ENCODE measurements at regions not wholly inside any gene's neighbourhood (a gene's known extent, or its start where the extent isn't known, plus 50 kb on each side); places are given as distances from the start of the nearest gene placed in this dataset.
A peak's percentile ranks its signal among the peaks of the same experiment; 100 is the strongest.

DNA sequence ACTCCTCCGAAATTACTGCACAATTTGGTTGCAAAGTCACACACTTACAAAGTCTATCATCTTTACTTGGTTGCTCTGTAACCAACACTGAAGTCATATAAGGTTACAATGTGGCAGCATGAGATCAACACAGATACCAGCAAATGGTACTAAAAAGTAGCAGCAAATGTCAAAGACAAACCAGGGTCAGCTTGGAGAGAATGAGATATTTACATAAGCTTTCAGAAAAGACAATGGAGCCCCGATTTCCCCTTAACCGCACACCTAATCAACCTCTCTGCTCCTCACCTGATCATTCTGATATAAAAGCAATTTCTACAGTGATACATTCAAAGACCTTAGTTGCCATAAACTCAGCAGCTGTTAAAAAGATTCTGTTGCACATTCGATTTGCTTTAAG, 76.4 kb upstream of the FOXN3 start:
- no peaks in the 10 kb centered on the region for H3K9me3 Mint-ChIP-seq
- no peak overlapping the region for H3K4me3 Mint-ChIP-seq
- no peaks in the 10 kb centered on the region for H3K27me3 Mint-ChIP-seq
- H3K36me3 Mint-ChIP-seq, result peaks cover 3% of the 10 kb centered on the region
- no peak for DNase-seq
- no peak overlapping the region for H3K27ac Mint-ChIP-seq
- peaks cover 28% of the 10 kb centered on the region for H3K4me1 Mint-ChIP-seq

DNA sequence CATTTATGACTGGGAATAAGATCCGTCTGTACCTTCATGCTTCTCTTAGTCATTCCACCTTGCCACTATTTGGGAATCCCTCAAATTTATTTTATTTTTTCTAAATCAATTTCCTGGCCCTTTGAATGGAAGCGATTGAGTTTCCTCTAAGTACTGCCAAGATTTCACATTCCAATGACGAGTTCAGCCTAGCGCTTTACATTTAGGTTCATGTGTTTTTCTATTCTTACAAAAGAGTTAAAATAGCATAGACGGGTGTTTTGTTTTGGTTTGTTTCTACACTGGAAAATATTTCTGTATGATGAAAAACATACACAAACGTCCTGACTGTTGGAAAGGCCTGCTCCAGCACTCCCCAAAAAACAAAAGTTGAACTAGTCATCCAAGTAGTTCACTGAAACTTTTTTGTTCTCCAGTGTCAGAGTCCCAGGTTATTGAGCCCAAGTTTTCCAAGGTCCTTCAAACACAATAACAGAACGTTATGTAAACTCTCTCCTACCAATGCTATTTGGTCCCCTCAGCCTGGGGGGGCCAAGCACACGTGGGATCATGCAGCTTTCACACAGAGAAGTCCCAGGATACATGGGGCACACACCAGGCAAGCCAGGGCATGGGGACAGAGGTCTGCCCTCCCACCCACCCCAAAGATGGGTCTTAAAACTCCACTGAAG, 74.8 kb upstream of the FOXN3 start:
- no peak for DNase-seq
- Mint-ChIP-seq H3K4me1 (peaks cover 30% of the 10 kb centered on the region), H3K9me3 (no peaks in the 10 kb centered on the region), H3K4me3 (no peak overlapping the region), H3K36me3 (no peaks in the 10 kb centered on the region), H3K27me3 (no peaks in the 10 kb centered on the region), H3K27ac (no peak overlapping the region)

DNA sequence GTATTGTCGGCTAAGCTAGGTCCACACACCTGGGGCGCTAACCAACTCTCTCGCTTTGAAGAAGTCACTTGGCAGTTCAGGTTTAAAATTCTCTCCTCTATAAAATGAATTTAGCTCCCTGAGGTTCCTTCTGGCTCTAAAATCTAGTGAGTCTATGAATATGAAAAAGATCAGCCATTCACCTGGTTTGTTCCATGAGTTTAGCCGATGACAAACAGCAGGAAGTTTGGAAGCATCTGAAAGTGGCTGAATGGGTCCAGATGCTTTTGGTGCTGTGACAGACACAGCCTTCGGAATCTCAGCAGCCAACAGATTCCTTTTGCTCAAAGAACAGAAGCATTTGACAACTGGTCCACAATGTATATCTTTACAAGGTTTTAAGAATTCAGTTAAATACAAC, 73.4 kb upstream of the FOXN3 start:
- peaks cover 11% of the 10 kb centered on the region for H3K36me3 Mint-ChIP-seq
- H3K4me1 Mint-ChIP-seq, result peaks cover 25% of the 10 kb centered on the region
- no peak for DNase-seq
- no peak overlapping the region for H3K27ac Mint-ChIP-seq
- H3K27me3 Mint-ChIP-seq, result no peaks in the 10 kb centered on the region
- no peaks in the 10 kb centered on the region for H3K9me3 Mint-ChIP-seq
- H3K4me3 Mint-ChIP-seq, result no peak overlapping the region

DNA sequence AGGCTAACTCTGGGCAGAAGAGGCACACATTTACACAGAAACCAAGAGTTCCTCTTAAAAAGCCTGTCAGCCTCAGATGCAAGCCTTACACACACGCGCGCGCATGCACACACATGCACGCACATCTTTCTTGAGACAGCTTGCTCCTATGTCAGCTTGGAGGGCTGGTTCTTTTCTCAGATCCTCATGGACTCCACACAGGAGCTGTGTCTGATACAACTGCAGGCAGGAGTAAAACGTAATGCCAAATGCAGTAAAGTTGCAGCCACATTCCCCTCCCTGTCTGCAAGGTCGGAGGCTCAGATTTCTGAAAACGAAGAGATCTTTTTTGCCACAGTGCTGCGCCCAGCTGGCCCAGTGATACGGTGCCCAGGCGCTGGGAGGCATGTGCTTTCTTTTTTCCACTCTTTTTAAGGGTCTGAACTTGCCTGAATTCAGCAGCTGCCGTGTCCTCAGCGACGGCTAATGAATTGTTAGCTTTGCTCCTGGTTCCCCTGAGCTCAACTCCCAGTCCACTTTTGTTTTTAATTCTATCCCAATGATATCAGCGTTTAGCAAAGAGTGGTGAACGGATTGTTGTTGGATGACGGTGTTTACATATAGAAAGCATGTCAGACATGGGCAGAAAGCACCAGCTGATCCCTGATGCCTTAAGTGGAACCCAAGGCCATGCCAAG, 72.9 kb upstream of the FOXN3 start:
- Mint-ChIP-seq H3K4me1 (peaks cover 25% of the 10 kb centered on the region), H3K27ac (no peak overlapping the region), H3K27me3 (no peaks in the 10 kb centered on the region), H3K4me3 (no peak overlapping the region), H3K9me3 (no peaks in the 10 kb centered on the region), H3K36me3 (peaks cover 14% of the 10 kb centered on the region)
- DNase-seq, result no peak

DNA sequence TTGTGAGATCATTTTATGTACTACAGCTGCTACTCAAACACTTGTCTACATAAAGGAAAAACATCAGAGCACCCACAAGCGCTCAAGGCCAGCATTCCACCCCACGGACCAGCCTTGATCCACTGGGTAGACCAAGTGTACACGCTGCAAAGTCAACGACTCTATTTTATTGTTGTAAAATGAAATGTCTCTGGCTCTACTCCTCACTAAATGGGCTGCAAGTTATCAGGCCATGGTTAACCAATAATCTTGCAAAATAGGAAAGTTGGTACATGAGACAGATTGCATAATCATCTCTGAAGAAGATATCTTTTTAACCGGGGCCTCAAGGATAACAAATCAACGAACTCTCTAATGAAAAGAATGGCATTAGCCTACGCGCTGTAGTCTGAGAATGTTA, 69.9 kb upstream of the FOXN3 start:
- DNase-seq, result no peak
- Mint-ChIP-seq H3K27me3 (no peaks in the 10 kb centered on the region), H3K9me3 (no peaks in the 10 kb centered on the region), H3K4me1 (peaks cover 12% of the 10 kb centered on the region), H3K36me3 (peaks cover 21% of the 10 kb centered on the region), H3K4me3 (no peak overlapping the region), H3K27ac (no peak overlapping the region)

DNA sequence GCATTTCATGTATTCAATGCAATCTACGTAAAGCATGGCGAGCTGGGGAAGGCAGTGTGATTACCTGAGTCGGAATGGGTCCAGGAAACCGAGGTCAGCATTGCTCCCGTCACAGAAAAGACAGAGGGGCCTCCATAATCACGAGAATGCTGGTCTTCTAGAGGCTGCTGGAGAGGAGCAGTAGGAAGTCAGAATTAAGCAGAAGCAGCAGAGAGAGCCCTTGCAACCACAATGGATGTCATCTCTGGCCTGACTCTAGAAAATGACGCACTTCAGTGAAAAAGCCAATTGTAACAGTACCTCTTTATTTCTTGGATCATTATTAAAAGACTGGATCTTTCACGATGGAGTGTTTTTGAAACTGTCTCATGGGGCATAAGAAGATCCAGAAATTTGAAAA, 69.5 kb upstream of the FOXN3 start:
- Mint-ChIP-seq H3K4me1 (peaks cover 12% of the 10 kb centered on the region), H3K4me3 (no peak overlapping the region), H3K27ac (no peak overlapping the region), H3K9me3 (no peaks in the 10 kb centered on the region), H3K36me3 (peaks cover 21% of the 10 kb centered on the region), H3K27me3 (no peaks in the 10 kb centered on the region)
- DNase-seq, result no peak

DNA sequence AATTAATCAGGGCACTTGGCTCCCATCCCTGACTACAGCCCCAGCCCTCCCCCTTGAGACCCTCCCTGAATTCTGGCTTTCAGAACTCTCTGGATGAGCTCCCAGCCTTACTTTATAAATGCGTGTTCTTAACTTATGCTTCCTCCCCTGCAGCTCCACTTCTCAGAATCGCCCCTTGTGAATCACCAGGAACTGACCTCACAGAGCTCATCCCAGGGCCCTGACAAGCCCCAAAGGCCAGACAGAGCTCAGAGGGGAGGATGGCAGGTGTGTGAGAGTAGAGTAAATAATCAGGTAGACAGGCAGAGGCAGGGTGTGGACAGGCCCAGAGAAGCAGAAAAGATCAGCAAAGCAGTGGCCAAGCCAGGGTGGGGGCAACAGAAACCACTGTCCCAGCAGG, 68.2 kb upstream of the FOXN3 start:
- Mint-ChIP-seq H3K4me3 (no peak overlapping the region), H3K9me3 (no peaks in the 10 kb centered on the region), H3K4me1 (peaks cover 10% of the 10 kb centered on the region), H3K27ac (peak overlapping the region; percentile 66), H3K36me3 (peaks cover 25% of the 10 kb centered on the region), H3K27me3 (no peaks in the 10 kb centered on the region)
- no peak for DNase-seq

DNA sequence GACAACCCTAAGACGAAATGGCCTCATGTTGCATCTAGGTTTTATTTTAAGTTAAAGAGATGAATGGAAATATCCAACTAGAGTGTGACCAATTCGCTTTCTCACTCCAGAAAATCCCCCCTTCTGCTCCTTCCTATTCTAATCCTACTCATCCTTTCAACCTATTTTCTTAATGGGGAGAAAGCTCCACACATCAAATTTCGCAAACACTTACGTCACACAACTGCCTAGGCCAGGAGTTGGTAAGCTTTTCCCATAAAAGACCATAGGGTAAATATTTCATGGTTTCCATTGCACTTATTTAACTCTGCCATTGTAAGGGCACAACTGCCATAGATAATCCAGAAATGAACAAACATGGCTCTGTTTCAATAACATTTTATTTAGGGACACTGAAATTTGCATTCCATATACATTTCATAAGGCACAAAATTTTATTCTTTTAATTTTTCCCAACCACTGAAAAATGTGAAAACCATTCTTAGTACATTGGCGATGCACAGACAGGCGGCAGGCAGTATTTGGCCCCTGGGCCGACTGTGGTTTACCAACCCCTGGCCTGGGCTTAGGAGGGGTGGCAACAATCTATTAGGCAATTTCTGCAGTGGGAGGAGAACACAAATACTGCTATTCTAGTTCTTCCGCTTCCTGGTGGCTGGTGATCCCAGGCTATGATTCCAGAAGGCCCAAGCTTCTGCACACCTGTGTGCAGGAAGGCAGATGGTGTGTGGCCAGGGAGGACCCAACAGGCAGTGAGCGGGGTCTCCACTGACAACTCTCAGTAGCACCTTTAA, 67.2 kb upstream of the FOXN3 start:
- no peak overlapping the region for H3K4me3 Mint-ChIP-seq
- H3K36me3 Mint-ChIP-seq, result peaks cover 29% of the 10 kb centered on the region
- DNase-seq, result no peak
- no peak overlapping the region for H3K27ac Mint-ChIP-seq
- H3K27me3 Mint-ChIP-seq, result no peaks in the 10 kb centered on the region
- peaks cover 18% of the 10 kb centered on the region for H3K4me1 Mint-ChIP-seq
- H3K9me3 Mint-ChIP-seq, result no peaks in the 10 kb centered on the region

DNA sequence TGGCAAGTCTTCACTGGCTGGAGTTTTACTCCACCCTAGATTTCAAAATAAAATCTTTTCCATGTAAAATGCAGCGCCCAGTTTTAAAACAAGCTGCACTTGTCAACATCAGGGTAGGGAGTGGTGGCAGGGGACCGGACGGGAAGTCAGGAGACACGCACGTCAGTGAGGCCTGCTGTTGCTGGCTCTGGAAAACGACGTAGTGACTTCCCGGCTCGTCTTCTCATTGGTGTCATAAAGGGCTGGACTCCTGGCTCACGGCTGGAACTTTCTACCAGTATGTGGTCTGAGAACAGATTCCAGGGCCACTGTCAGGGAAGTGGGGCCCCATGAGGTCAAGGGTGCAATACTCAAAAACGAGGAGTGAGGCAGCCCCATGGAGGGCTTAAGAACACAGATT, 64.2 kb upstream of the FOXN3 start:
- Mint-ChIP-seq H3K4me3 (no peak overlapping the region), H3K4me1 (peaks cover 27% of the 10 kb centered on the region), H3K9me3 (peaks cover 1% of the 10 kb centered on the region), H3K27ac (no peak overlapping the region), H3K27me3 (no peaks in the 10 kb centered on the region), H3K36me3 (peaks cover 43% of the 10 kb centered on the region)
- no peak for DNase-seq

DNA sequence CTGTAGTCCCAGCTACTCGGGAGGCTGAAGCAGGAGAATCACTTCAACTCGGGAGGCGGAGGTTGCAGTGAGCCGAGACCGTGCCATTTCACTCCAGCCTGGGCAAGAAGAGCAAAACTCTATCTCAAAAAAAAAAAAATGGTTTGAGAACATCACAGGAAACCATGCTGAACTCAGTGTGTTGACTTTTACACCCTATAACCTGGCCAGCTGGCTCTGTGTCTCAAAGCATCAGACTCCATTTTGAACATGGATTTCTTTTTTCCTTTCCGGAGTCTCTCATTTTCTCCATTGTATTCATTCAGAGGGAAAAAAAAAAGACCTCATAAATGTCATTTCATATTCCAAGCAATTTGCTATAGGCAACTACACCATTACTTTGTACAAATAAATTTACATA, 63.2 kb upstream of the FOXN3 start:
- Mint-ChIP-seq H3K4me3 (no peak overlapping the region), H3K4me1 (peaks cover 31% of the 10 kb centered on the region), H3K27me3 (no peaks in the 10 kb centered on the region), H3K36me3 (peaks cover 37% of the 10 kb centered on the region), H3K27ac (no peak overlapping the region), H3K9me3 (peaks cover 1% of the 10 kb centered on the region)
- no peak for DNase-seq

DNA sequence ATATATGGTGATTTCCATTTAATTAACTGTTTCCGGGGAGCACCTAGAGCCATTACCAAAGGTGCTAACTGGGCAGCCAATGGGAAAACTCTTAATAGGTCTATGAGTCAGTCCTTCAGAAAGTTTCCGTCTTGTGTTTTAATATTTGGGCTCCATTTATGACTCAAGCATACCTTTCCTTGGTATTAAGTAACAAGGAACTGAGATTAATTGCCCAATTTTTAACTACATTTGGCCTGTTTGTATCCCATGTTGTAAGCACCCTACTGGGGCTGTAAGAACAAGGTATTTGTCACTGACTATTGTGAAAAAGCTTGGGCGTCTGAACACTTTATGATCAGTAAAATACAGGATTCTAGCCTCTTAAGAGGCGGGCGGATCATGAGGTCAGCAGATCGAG, 62.8 kb upstream of the FOXN3 start:
- H3K4me3 Mint-ChIP-seq, result no peak overlapping the region
- peaks cover 1% of the 10 kb centered on the region for H3K9me3 Mint-ChIP-seq
- DNase-seq, result no peak
- H3K4me1 Mint-ChIP-seq, result peaks cover 30% of the 10 kb centered on the region
- H3K27ac Mint-ChIP-seq, result no peak overlapping the region
- H3K27me3 Mint-ChIP-seq, result no peaks in the 10 kb centered on the region
- peaks cover 36% of the 10 kb centered on the region for H3K36me3 Mint-ChIP-seq

DNA sequence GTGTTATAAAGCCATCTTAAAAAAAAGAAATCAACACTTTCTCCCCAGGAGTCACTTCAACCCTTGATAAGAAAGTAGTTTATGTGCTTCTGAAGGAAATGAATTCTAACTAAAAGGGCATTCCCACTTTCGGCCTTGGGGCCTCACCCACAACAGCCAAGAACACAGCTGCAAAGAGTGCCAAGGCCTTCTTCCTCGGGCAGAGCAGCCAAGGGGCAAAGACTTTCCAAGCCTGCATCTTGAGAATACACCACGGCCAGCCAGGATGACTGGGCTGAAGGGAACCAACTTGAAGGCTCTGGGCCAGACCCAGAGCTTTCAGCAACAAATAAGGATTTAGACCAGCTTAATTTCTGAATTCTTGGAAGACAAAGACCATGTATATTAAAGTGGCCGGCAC, 60.4 kb upstream of the FOXN3 start:
- Mint-ChIP-seq H3K9me3 (peaks cover 2% of the 10 kb centered on the region), H3K27me3 (no peaks in the 10 kb centered on the region), H3K4me3 (no peak overlapping the region), H3K27ac (peak overlapping the region; percentile 14), H3K36me3 (peaks cover 40% of the 10 kb centered on the region), H3K4me1 (peaks cover 34% of the 10 kb centered on the region)
- DNase-seq, result no peak

DNA sequence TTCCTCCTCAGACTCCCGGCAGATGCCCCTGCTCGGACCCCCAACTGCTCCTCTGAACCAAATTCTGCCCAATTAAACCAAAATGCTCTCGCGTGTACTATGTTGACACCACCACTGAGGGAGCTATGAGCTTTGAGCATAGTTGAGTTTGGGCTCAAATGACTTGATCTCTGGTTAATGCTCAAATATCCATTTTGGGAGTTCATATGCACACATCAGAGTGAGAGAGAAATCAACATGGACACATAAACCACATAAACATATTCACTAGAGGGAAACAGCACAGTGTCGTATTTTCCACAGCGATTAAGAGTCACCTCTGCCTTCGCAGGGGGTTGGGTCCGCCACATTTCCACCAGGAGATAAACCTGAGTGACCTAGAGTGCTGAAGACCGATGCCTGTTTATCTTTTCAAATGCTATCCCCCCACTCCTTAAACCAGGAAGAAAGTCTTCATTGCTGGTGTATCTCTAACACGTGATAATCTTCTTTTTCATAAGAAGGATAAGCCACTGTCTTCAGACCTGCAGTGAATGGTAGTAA, 59.4 kb upstream of the FOXN3 start:
- H3K9me3 Mint-ChIP-seq, result peaks cover 2% of the 10 kb centered on the region
- no peak for DNase-seq
- H3K27ac Mint-ChIP-seq, result no peak overlapping the region
- H3K36me3 Mint-ChIP-seq, result peaks cover 40% of the 10 kb centered on the region
- no peak overlapping the region for H3K4me3 Mint-ChIP-seq
- peaks cover 36% of the 10 kb centered on the region for H3K4me1 Mint-ChIP-seq
- no peaks in the 10 kb centered on the region for H3K27me3 Mint-ChIP-seq

DNA sequence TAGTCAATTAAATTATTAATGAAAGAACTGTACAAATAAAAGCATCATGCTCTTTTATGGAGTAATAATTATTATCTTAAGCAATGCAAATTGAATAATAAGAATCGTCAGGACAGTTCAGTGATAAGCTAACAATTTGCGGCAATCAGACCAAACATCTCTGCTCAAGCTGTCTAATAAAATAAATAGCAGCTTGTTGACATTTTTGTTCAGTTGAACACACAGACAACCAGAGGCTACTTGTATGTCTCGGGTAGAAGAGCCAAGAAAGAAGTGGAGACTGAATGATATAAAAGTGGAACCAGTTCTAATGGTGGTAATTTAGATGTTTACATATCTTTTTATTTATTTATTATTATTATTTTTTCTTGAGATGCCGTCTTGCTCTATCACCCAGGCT, 57.4 kb upstream of the FOXN3 start:
- Mint-ChIP-seq H3K4me3 (no peak overlapping the region), H3K27me3 (no peaks in the 10 kb centered on the region), H3K9me3 (peaks cover 2% of the 10 kb centered on the region), H3K4me1 (peaks cover 36% of the 10 kb centered on the region), H3K36me3 (peaks cover 40% of the 10 kb centered on the region), H3K27ac (no peak overlapping the region)
- no peak for DNase-seq

DNA sequence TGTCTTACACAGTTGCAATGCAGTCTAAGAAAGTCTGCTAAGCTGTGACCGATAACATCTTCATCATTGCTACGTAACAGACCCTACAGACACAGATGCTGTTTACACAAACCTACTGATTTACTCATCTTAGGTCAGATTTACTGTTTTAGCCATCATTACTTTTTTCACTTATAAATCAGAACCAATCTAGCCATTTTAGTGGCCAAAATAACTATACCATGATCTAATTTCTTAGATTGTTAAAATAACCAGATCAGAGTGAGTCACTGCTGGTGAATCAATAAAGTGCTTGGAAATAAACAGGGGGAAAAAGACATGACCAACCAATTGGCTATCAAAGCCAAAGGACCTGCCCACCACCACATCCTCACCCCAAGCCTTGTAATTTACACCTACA, 57.0 kb upstream of the FOXN3 start:
- DNase-seq, result no peak
- H3K27me3 Mint-ChIP-seq, result no peaks in the 10 kb centered on the region
- peaks cover 34% of the 10 kb centered on the region for H3K4me1 Mint-ChIP-seq
- no peak overlapping the region for H3K4me3 Mint-ChIP-seq
- no peak overlapping the region for H3K27ac Mint-ChIP-seq
- peaks cover 2% of the 10 kb centered on the region for H3K9me3 Mint-ChIP-seq
- H3K36me3 Mint-ChIP-seq, result peaks cover 36% of the 10 kb centered on the region
